Stimulated activated naive CD4-positive, alpha-beta T cell (primary cell): ENCODE measurements at regions not wholly inside any gene's neighbourhood (a gene's known extent, or its start where the extent isn't known, plus 50 kb on each side); places are given as distances from the start of the nearest gene placed in this dataset.

Experiments
- DNase-seq, 6 experiments: peaks; one replicate each; lab custom pipeline; 2025; lab: John Stamatoyannopoulos, UW

- DNase-seq, result no peak
Observed at GRCh38 chr11:19661827-19662226, 50.8 kb upstream of the NAV2 start.

- no peak for DNase-seq
Observed at GRCh38 chr11:19660076-19660475, 52.6 kb upstream of the NAV2 start.

DNA sequence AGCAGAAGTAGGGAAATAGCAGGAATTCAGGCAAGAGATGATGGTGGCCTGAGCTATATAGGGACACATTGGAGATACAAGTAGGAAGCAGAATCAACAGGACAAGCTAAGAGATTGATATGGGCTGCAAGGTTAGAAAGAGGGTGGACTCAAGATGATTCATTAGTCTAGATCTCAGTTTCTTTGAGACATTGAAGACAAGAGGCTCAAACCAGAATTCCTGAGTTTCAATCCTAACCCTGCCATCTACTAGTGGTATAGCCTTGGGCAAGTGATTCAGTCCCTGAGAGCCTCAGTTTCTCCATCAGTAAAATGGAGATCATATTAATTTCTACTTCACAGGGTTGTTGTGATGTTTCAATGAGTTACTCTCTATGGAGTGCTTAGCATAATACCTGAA lies 53.1 kb upstream of the NAV2 start:
- DNase-seq, result no peak

GRCh38 chr11:19658344-19658743 lies 54.3 kb upstream of the NAV2 start:
- DNase-seq, result no peak

DNA sequence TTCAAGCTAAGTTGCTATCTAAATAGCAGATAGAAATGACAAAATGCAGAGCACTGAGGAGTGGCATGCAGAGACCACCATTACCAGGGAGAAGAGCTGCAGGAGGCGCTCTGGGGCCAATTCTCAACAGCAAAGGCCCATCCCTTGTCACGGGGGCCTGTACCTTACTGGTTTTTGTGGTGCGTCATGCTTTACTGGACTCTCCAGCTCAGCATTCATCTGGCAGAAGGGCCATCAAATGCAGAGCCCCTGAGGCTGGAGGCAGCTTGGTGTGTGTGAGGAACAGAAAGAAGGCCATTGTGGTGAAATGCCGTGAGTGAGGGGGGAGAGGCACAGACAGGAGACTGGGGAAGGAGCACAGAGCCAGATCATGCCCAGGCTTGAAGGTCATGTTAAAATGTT lies 56.5 kb upstream of the NAV2 start:
- no peak for DNase-seq

- no peak for DNase-seq
Observed at GRCh38 chr11:19652623-19653375, 59.8 kb upstream of the NAV2 start.

DNA sequence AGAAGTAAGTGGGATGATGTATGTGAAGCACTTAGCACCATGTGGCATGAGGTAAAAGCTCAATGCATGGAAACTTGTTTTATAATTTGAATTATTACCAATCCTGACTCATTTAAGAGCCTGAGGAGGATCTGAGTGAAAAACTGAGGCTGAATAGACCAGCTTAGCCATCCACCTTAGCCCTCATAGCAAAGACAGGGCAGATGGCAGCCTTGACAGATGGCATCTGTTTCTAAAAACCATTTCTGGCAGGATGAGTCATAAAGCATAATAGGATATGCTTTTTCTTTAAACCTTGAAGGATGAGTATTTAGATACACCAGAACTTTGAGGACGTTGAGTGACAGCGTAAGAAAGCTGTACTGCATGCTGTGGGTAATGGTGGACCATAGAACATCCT lies 61.0 kb upstream of the NAV2 start:
- no peak for DNase-seq

GRCh38 chr11:19651028-19651427 lies 61.6 kb upstream of the NAV2 start:
- no peak for DNase-seq

DNA sequence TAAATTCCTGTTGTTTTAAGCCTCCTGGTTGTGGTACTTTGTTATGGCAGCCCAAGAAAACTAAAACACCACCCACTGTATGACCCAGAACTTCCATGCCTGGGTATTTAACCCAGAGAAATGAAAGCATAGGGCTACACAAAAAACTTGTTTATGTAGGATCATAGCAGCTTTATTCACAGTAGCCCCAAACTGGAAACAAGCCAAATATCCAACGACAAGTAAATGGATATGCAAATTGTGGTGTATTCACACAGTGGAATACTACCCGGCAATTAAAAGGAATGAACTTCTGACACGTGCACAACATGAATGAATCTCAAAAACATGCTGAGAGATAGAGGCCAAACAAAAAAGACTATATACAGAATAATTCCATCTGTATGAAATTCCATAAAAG lies 62.2 kb upstream of the NAV2 start:
- no peak for DNase-seq

GRCh38 chr11:19649751-19650150 lies 62.9 kb upstream of the NAV2 start:
- DNase-seq, result no peak

DNA sequence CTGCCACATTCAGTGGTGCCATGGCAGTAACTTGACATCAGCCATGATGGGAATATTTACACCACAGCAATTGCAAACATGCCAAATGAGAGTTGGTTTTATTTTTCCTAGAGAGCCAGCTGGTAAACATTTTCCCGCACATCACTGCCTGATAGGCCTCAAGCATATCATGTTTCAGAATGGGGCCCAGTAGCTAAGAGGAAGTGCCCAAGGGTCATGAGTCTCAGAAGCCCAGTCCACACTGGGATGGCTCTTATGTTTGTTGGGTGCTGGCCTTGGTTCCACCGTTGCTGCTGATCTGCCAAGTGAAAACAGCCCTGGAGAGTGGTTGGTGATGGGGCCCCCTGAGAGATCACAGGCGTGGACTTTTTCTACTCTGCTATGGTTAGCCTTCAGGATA lies 64.3 kb upstream of the NAV2 start:
- no peak for DNase-seq

DNA sequence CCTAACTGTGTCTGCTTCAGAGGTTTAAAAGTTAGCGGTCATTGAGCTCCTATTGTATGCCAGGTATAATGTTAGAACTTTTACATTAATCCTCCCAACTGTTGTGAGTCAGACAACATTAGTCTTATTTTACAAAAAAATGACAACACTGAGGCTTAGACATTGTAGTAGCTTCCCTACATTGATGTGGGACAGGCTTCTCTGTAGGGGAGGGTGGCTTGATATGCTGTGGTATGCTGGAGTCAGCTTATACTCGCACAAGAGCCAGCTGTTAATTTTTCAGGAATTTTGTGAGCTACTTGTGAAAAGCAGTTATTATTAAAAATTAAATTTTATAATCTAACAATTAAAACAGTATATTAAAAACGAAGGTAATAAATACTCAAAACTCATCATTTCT lies 64.8 kb upstream of the NAV2 start:
- no peak for DNase-seq

DNA sequence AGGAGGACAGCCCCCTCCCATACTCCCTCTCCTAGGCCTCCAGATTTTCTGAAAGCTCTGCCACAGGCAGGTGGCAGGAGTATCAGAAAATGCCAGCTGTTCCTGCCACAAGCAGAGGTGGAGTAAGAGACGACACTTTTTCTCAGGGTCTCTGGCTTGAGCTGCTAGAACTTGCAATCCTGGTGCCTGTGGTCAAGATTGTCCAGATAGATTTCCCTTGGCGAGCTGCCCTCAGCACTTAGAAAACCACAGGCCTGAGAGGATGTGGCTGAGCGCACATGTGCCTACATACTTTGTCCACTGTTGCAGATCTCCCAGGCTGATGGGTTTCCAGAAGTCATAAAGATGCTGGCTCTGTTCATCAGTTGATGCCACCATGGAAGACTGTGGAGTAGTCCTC lies 65.7 kb upstream of the NAV2 start:
- DNase-seq, result no peak

- no peak for DNase-seq
Observed at GRCh38 chr11:19646308-19646707, 66.3 kb upstream of the NAV2 start.

DNA sequence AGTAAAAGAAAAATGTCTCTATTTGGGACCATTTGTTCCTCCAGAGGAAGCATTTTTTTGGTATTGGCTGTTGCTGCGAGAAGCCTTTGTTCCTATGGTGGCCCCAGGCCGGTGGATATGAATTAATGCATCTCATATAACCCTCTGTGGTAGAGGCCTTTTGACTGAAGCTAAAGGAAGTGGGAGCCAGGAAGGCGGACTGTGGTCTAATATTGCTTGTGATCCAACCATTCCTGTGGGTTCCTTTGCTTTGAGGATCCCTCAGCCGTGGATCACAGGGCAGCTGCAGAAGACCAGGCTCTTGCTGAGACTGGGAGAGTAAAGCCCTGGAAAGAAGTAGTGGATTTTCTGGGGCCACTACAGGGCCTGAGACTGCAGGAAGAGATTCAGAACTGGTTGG lies 68.3 kb upstream of the NAV2 start:
- no peak for DNase-seq

DNA sequence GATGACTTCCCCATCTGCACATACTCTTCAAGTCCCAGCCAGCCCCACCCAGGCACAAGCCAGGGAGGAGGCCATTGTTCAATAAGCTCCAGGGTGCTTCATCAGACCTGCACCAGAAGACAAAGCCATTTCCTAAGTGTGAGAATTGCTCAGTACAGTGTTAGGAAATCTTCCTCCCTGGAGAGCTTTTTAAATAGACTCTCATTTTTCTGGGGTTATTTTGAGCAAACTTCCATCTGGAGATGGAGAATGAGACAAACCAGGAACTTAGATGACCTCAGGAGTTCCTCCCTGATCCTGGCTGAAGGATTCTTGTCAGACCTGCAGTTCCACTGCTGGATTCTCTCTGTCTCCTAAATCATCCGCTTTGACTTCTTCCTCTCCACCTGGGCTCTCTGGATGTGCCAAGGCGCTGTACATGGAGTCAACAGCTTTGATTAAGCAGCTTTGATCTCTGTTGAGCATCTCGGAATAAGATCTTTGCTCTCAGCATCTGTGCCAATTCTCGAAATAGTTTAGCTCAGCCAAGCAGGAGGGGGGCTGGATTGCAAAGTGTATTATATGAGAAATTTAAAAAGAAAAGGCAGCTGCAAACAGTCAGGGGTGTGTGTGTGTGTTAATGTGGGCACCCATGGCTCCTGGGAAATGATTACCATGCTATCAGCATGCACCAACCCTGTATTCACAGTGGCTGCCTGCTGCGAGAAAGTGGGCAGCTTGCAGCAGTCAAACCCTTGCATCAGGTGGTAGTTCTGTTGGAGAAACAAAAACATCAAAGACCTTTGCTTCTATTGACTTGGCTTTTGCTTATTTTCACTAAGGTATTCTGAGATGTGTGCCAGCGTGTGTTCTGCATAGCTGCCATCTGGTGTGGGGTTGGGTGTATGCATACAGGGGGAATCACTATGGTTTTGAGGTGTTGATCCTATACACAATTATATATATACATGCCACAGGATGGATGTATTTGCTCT lies 70.2 kb upstream of the NAV2 start:
- DNase-seq, result no peak

DNA sequence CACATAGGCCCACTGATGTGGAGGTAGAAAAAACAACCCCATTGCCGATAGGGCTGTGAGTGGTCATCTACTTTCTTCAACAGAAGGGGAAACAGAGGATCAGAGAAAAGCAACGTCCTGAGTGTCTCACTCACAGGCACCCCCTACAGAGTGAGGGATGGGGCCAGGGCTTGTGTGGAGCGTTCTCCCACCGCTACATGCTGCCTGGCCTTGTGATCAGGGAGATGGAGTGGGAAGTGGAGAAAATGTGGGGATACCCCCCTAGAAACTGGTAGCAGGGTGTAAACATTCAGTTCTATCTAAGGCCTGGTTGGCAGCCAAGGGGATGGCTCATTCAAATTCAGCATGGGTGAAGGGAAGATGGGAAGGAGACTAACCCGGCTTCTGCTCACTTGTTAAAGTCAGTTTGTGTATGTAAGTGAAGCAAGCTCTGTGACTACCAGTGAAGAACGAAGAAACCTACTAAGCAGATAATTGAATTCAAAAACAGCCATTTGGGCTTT lies 73.0 kb upstream of the NAV2 start:
- no peak for DNase-seq

DNA sequence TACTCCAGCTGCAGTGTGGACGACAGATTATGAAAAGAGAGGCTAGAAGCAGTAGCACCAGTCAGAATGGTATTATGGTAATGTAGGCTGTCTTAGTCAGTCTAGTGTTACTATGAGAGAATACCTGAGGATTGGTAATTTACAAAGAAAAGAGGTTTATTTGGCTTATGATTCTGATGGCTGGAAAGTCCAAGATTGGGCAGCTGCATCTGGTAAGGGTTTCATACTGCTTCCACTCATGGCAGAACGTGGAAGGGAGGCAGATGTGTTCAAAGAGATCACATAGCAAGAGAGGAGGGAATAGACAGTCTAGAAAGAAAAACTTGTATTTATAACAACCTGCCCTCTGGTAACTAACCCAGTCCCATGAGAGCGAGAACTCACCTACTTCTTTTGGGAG lies 77.3 kb upstream of the NAV2 start:
- no peak for DNase-seq

DNA sequence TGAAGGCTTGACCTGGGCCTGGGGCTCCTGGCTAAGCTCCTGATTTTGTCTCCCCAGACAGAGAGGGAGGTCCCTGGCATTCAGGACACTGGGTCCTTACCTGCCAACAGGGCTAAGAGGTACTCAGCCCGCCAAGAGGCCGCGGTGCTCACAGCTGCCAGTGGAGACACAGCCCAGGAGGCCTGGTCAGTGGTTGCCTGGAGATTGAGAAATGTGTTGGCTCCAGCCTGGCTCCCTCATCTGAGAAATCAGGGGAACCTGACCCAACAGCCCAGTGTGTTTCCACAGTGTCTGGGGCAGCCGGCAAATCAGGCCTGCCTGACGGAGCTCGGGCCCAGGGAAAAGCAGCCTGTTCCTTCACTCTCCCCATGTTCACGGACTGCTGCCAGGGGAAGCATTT lies 79.4 kb upstream of the NAV2 start:
- DNase-seq, result no peak

- DNase-seq, result no peak
Observed at GRCh38 chr11:19632499-19632834, 80.2 kb upstream of the NAV2 start.

DNA sequence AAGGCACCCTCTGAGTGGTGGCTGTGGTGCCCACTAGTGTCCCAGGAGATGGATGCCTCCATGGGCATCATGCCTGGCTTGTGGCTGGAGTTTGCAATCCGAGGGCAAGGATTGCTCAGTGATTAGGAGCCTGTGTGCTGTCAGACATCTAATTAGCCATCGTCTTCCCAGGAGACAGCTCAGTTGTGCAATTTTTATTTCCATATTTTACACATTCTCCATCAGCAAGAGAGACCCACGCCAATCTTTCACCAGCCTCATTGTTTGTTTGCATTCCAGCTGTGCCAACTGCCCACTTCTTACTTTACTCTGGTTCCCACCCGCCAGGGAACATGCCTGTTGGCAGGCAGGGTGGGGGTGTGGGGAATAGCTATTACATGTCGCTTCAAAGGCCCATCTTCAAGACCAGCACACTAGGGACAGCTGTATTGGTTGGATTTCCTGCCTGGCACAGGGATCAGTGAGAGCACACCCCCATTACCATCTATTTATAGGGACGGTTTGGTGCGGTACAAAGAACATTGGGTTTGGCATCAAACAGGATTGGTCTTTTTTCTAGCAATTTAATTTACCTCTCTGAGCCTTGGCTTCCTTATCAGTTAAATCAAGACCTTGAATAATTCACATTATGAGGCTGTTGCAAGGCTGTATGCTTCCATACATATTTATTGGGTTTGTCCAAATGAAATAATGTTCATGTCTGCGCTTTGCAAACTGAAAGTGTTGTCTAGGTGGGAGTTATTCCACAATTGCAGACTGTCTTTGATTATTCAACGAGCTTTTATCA lies 80.7 kb upstream of the NAV2 start:
- no peak for DNase-seq

GRCh38 chr11:19628018-19628417 lies 84.6 kb upstream of the NAV2 start:
- DNase-seq, result no peak
